GM18909 (cell line): ENCODE measurements at regions not wholly inside any gene's neighbourhood (a gene's known extent, or its start where the extent isn't known, plus 50 kb on each side); places are given as distances from the start of the nearest gene placed in this dataset.

Experiments used
- ATAC-seq: cut with Tn5 transposase; IDR thresholded peaks from one replicate; pipeline ENCODE4 v1.9.1; 2021; ENCODE audit warnings: mild to moderate bottlenecking; ENCODE audit not compliant: unreplicated experiment, poor library complexity

DNA sequence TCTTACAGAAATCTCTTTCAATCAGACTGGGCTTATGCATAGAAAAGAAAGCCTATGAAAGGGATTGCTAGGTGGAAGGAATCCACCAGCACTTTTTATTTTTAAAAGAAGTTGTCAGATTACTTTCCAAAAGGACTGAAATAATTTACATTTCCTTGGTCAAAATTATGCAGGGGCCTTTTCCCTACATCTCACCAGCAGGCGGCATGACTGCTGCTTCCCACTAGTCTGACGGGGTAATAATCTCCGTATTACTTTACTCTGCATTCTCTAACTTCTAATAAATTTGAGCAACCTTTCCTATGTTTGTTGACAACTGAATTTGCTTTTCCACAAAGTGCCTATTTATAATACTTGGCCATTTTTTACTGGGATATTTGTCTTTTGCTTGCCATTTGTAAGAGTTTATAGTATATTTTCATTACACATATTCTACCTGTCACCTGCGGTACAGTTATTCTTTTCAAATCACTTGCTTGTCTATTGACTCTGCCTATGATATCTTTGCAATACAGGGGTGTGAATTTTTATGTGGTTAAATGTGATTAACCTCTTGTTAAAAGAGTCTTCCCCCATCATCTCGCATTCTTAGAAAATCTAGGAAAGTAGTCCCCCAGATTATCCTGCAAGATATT lies 51.9 kb upstream of the USP47 start:
- ATAC-seq = no peak

- ATAC-seq = no peak
Measured at GRCh38 chr11:11788063-11788710, 53.6 kb upstream of the USP47 start.

DNA sequence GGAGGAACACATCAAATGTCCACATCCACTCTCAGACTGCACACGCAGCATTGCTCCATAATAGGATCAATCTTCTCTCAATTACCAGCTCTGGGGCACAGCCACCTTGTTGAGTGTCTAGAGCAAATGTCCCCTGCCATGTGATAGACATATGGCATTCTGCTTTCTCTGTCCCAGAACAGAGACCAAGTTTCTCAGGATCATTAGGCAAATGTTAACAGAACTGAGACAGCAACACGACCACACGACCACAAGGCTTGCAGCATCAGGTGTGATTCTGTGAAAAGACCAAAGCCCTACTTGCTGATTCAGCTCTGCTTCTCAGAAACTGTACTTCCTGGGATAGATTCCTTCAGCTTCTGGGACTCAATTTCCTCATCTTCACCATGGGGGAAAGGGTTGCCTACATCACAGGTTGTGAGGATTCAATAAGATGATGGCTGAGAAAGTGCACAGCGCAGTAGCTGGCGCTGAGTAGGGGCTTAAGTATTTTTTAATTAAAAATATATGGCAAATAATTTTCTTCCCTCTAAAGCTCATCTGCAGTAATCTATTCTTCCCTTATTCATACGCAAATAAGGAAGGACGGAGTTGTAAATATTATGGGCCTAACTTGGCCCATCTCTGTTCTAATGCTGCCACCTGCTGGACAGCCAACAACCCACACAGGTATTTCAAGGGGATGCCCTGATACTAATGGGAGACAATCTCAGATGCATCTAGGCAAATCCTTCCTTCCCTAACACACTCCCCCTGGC lies 54.3 kb upstream of the USP47 start:
- peak; percentile 59 for ATAC-seq

GRCh38 chr11:11786771-11787170 lies 55.0 kb upstream of the USP47 start:
- ATAC-seq = no peak

- no peak for ATAC-seq
Measured at GRCh38 chr11:11786234-11786633, 55.5 kb upstream of the USP47 start.

- ATAC-seq = no peak
Measured at GRCh38 chr11:11782532-11783110, 59.2 kb upstream of the USP47 start.

DNA sequence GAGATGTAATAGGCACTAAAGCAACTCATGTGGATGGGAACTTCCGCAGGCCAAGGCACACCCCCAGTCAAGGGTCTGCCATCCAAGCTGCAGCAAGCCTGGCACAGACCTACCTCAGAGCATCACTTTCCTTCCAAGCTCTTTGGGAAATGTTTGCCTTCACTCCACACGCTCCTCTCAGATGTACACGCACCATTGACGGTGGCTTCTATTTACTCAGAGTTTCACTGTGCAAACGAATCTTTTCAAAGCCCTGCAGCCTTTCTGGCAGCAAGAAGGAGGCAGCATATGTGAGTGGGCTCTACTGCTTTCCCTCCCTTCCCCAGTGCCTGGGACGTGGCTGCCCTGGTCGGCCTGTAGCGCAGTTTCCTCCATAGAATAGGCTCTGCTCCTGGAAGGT lies 60.9 kb upstream of the USP47 start:
- ATAC-seq = no peak

- no peak for ATAC-seq
Measured at GRCh38 chr11:11779975-11780374, 61.8 kb upstream of the USP47 start.

DNA sequence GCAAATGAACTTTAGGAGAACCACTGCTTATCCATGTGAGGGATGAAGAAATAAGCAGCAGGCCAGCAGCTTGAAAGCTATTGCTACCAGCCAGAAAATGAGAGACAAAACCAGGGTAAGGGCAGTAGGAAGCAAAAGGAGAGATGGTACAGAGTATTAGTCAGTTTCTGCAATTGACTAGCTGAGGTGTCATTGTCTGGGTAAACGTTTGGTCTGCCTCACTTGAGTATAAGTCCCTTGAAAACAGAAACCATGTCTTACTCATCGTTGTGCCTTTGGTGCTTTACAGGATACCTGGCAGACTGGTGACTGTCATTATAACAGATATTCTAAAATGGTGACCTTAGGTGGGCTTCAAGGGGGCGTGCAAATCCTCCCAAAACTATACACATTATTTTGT lies 63.9 kb upstream of the USP47 start:
- no peak for ATAC-seq

GRCh38 chr11:11776714-11777113 lies 65.1 kb upstream of the USP47 start:
- ATAC-seq = no peak

GRCh38 chr11:11774928-11775327 lies 66.8 kb upstream of the USP47 start:
- no peak for ATAC-seq

DNA sequence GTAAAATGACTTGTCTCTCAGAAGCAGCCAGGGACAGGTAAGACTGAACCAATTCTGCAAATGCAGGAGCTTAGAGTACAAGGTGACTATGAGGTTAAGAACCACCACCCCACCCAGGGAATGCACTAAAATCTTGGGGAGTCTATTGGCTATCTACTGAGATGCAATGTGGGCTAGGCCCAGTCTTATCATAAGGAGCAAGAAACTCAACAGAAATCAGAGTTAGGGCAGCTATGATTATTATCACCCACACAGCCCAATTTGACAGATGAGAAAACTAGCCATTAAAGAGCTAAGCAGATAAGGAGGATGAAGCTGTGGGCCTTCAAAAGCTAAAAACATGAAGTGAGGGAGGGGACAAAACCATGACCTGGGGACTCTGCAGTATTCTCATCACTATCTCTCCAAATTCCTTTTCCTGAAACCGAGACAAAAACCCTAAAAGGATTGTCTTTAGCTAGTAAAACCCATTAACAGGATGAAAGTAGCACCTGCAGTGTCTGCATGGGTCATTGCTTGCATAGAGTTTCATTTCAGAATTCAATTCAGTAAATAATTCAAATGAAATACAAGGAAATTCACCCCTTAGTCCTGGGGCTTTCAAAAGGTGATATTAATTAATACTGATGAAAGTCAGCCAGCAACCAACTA lies 68.8 kb upstream of the USP47 start:
- ATAC-seq = no peak

- no peak for ATAC-seq
Measured at GRCh38 chr11:11770921-11771486, 70.8 kb upstream of the USP47 start.

- no peak for ATAC-seq
Measured at GRCh38 chr11:11770296-11770695, 71.5 kb upstream of the USP47 start.

DNA sequence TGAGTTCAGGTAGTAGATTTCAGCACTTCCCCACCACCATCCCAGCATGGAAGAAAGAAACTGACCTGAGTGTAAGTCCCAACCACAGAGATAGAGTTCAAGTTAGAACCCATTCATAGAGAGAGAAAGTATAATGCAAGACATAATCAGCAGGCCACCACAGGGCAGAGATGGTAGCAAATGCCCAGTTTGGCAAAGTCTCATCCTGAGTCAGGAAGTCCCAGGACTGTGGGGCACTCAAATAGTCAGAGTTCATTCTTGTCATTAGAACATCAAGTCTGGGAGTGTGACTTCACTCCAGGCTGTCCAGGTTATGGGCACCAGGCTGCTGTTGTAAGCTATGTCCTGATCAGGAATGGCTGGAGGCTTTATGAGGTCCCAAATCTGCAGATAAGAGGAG lies 72.0 kb upstream of the USP47 start:
- ATAC-seq = no peak

DNA sequence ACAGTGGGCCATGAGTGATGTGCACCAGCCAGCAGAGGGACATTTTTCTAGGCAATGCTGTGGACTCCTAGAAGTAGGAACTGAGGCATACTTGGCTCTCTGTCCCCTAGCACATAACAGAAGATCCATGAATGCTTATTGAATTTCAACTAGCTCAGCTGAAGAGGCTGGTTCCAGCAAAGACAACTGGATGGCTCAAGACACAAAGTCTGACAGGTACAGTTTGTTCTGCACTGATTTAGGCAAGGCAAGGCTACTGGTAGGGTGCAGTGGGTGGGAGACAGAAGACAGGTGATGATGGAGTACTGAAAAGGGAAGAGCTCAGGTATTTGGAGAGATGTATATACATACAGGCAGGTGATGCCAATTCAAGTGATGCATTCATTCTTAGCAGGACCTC lies 72.4 kb upstream of the USP47 start:
- no peak for ATAC-seq

DNA sequence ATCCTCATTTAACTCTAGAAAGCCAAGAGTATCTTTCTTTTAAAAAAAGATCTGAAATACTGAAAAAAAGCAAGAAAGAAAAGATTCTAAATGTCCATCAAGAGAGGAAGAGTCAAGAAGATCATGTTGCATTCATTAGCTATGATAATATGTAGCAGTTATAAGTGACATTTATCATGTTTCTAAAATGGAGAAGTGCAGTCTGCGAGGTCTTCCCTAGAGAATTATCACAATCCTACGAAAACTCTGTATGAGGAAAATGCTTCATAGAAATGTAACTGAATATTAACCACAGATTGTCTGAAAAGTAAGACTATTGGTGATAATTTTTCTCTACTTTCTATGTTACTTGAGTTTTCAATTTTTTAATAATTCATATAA lies 77.4 kb upstream of the USP47 start:
- ATAC-seq = no peak

GRCh38 chr11:11763796-11764422 lies 77.9 kb upstream of the USP47 start:
- ATAC-seq = no peak

GRCh38 chr11:11760838-11761237 lies 80.9 kb upstream of the USP47 start:
- ATAC-seq = no peak

DNA sequence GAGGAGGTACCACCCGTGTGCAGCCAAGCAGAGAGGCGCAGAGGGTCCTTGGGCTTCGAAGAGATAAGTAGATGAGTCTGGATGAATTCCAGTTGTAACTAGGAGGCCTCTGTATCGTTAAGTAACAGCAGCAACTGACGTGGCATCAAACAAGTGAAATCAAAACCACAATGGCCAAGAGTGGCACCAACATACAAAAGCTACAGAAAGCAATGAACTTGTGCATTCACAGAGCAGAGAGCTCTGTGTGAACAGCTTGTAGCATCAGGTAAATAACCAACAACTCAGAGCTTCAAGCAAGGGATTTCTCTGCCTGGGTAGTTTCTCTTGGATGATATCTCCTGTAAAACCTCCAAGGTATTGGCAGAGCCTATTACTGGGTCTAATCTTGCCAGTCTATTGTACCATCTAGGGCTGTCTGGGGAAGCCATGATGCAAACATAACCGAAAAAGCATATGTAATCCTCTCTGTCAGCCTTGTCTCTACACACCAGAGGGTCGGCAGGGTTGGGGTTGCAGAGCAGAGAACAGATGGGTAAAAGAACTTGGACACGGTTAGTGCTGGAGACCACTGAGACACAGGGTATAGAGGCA lies 83.1 kb upstream of the USP47 start:
- ATAC-seq = no peak
